Lower leg skin (tissue), 4 donors: ENCODE measurements at regions not wholly inside any gene's neighbourhood (a gene's known extent, or its start where the extent isn't known, plus 50 kb on each side); places are given as distances from the start of the nearest gene placed in this dataset.

Source experiments
- DNase-seq, 2 donors: peaks; one replicate each; pipeline ENCODE4 v3.0.0-alpha.2; 2019; ENCODE audit warnings: low spot score in 2 of 2
- H3K4me3 ChIP-seq: fragments of 200-600 bp; sonication (generic); 2 replicates; pipeline ENCODE4 v1.5.1; 2017; ENCODE audit warnings: mild to moderate bottlenecking, low read depth; ENCODE audit not compliant: poor library complexity, severe bottlenecking
- POLR2A ChIP-seq, 2 donors: fragments of 450-650 bp; IDR thresholded peaks; one replicate each; pipeline ENCODE4 v1.6.1; 2016 to 2017; ENCODE audit warnings: antibody characterized with exemption in 2 of 2, mild to moderate bottlenecking in 1 of 2, moderate library complexity in 1 of 2
- WGBS, 2 donors: methylation state at CpG; one replicate each; pipeline ENCODE4 v1.1.5; 2018; 5-methylcytosine and 5-hydroxymethylcytosine counted together
- intact Hi-C: fragments of 100-400 bp; cut with DNase I; formaldehyde crosslinking; loops from one replicate; pipeline ENCODE4 v1.15.0; 2023; ENCODE audit warnings: low total_unique reads
- TF ChIP-seq, protein P1 (sequence below), 3 donors: fragments of 450-650 bp; IDR thresholded peaks; one replicate each; pipeline ENCODE4 v1.5.1; 2016; ENCODE audit warnings: antibody characterized with exemption in 3 of 3, mild to moderate bottlenecking in 3 of 3, moderate library complexity in 2 of 3

DNA sequence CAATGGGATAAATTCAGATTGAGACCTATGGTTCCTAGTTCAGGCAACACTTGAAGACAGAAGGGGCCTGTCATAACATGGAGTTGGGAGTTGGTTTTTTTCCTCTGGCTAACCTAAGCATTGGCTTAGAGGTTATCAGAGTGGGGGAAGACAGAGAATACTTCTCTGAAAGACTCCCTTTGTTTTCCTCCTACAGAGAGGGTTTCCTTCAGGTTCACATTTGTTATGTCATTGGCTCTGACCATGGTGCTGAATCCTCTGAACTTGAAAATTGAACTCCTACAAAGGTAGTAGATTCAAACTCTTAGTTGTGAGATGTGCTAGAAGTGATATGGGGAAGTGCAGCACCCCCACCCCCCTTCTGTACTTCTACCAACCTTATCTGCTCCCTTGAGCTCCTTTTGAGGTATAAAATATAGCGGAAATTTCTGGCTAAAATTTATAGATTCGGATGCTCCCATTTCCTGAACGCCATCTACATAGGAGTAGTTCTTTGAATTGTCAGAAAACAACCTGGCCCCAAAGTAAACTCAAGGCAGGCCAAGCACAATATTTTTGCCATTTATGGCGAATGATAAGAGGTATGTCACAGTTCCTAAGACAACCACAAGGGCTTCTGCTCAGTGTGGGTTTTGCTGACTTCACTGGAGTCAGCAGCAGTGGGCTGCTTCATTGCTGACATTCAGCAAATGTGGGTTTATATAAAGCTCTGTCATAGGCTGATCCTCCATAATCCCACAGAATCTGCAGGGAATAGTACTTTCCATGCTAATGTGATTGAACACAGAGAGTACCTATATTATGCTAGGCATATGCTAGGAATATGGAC lies 131.6 kb upstream of the KLF14 start:
- intact Hi-C loops = no loop called here
- TF ChIP-seq, protein P1, sequence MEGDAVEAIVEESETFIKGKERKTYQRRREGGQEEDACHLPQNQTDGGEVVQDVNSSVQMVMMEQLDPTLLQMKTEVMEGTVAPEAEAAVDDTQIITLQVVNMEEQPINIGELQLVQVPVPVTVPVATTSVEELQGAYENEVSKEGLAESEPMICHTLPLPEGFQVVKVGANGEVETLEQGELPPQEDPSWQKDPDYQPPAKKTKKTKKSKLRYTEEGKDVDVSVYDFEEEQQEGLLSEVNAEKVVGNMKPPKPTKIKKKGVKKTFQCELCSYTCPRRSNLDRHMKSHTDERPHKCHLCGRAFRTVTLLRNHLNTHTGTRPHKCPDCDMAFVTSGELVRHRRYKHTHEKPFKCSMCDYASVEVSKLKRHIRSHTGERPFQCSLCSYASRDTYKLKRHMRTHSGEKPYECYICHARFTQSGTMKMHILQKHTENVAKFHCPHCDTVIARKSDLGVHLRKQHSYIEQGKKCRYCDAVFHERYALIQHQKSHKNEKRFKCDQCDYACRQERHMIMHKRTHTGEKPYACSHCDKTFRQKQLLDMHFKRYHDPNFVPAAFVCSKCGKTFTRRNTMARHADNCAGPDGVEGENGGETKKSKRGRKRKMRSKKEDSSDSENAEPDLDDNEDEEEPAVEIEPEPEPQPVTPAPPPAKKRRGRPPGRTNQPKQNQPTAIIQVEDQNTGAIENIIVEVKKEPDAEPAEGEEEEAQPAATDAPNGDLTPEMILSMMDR (IDR thresholded peaks at IDR 0.05) = no peak
- TF ChIP-seq POLR2A (IDR thresholded peaks at IDR 0.05) = no peak
- H3K4me3 ChIP-seq = no peak overlapping the region
- WGBS, 2 donors = 86 to 88% methylated on average over 4 of the region's 4 CpGs
- no peak for DNase-seq

DNA sequence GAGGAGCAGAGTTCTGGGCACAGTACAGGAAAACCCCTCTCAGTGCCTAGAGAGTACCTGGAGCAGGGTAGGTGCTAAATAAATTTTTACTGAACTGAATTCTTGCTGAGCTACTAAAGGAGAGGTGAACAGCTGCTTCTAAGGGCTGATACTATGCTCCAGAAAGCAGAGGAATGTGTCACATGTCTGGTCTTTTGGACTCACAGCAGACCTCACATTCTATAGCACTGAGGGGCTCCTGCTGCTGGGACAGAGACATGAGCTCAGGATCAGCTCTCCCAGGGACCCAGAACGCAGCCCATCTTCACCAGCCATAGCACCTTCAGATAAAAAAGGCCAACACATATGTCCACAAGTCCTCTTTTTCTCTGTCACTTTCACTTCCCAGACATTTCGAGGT lies 133.0 kb upstream of the KLF14 start:
- TF ChIP-seq POLR2A (IDR thresholded peaks at IDR 0.05) = no peak
- DNase-seq = no peak
- no peak overlapping the region for H3K4me3 ChIP-seq
- intact Hi-C loops = no loop called here
- WGBS, 2 donors = 90 to 96% methylated on average over 2 of the region's 2 CpGs

DNA sequence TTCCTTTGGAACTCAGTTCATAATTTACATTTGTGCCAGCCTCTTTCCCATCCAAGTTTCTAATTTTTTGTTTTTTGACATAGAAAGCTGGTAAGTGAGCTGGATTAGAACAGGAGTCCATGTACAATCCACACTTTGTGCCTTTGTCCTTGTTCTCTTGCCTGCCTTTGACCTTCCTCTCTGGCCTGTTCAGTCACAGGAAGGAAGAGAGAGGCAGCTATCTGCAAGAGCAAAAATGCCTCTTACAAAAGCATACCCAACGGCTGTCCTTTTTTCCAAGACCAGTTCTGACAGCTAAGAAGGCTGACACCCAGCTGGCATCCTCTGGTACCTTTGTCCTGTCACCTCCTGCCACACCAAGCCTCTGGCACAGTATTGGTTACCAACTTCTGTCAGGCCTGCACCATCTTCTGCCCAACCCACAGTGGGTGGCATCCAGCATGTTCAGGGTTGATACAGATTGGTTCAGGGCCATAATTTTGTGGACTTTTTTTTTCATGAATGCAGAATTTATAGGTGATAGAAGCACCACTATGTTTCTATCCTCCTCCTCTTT lies 133.7 kb upstream of the KLF14 start:
- WGBS, 2 donors = 13 to 54% methylated on average over 1 of the region's 1 CpG
- intact Hi-C loops = no loop called here

DNA sequence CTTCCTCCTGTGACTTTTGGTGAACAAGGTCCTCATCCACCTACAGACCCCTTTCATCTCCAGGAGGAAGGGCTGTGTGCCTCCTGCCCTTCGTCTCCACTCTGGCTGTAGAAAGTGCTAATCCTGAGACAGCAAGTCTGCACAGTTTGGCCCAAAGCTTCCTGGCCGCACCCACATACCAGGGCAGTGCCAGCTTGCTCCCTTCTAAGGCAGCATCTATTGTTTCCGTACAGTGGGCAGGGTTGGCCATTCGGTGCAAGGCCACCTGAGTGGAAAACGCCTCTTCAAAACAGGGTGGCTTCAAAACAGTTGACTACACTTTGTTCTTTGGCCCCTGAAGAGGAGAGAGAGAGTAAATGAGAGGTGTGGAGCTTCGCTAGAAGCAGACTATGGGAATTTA lies 134.1 kb upstream of the KLF14 start:
- no peak for TF ChIP-seq POLR2A (IDR thresholded peaks at IDR 0.05)
- TF ChIP-seq, protein P1 (IDR thresholded peaks at IDR 0.05) = no peak
- 36 to 52% methylated on average over 6 of the region's 6 CpGs for WGBS, 2 donors
- intact Hi-C loops = no loop called here
- DNase-seq = no peak
- no peak overlapping the region for H3K4me3 ChIP-seq

More for the DNA sequence above, 133.7 kb upstream of the KLF14 start:
- TF ChIP-seq, protein P1 (IDR thresholded peaks at IDR 0.05) = no peak
- TF ChIP-seq POLR2A (IDR thresholded peaks at IDR 0.05) = no peak
- DNase-seq = no peak
- H3K4me3 ChIP-seq = no peak overlapping the region

DNA sequence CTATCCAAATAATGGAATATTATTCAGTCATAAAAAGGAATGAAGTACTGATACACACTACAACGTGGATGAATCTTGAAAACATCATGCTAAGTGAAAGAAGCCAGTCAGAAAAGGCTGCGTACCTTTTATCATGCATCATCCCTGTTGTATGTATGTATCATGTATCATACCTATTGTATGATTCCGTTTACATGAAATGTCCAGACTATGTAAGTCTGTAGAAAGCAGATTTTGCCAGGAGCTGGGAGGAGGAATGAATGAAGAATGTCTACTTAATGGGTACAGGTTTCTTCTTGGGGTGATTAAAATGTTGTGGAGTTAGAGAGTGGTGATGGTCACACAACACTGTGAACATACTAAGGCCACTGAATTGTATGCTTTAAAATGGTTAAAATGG lies 135.9 kb upstream of the KLF14 start:
- WGBS, 2 donors = 90 to 91% methylated on average over 3 of the region's 3 CpGs
- intact Hi-C loops = no loop called here
- DNase-seq = no peak
- TF ChIP-seq, protein P1 (IDR thresholded peaks at IDR 0.05) = no peak
- no peak for TF ChIP-seq POLR2A (IDR thresholded peaks at IDR 0.05)
- H3K4me3 ChIP-seq = no peak overlapping the region

DNA sequence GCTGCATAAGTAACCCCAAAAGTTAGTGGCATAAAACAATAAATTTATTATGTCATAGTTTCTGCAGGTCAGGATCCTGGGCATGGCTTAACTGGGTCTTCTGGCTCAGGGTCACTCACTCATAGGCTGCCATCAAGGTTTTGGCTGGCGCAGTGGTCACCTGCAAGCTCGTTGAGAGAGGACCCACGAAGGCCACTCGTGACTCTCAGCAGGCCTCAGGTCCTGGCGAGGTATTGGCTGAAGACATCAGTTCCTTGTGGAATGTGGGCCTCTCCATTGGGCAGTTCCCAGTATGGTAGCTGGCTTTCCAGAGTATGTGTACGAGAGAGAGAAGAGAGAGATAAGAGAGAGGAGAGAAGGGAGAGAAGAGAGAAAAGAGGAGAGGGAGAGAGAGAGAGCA lies 138.3 kb upstream of the KLF14 start:
- H3K4me3 ChIP-seq = no peak overlapping the region
- TF ChIP-seq POLR2A (IDR thresholded peaks at IDR 0.05) = no peak
- TF ChIP-seq, protein P1 (IDR thresholded peaks at IDR 0.05) = no peak
- 91% methylated on average over 6 of the region's 6 CpGs for WGBS, 2 donors
- intact Hi-C loops = no loop called here
- no peak for DNase-seq
